DOHH2 (cell line): ENCODE measurements at regions not wholly inside any gene's neighbourhood (a gene's known extent, or its start where the extent isn't known, plus 50 kb on each side); places are given as distances from the start of the nearest gene placed in this dataset.

ENCODE experiments used
- H3F3A ChIP-seq: fragments of 200-600 bp; sonication (generic), shearing (Covaris generic); 2 replicates; pipeline ENCODE4 v1.6.0; 2016; ENCODE audit warnings: antibody characterized with exemption, mild to moderate bottlenecking; ENCODE audit not compliant: control insufficient read depth, insufficient read depth
- H3K27ac ChIP-seq: fragments of 200-600 bp; sonication (generic); 2 replicates; pipeline ENCODE4 v1.5.1; 2014; ENCODE audit warnings: low read depth, mild to moderate bottlenecking, low read length, moderate library complexity
- H3K27me3 ChIP-seq: fragments of 200-600 bp; sonication (generic); 2 replicates; pipeline ENCODE4 v1.6.1; 2014; ENCODE audit warnings: mild to moderate bottlenecking, low read length, mixed read lengths; ENCODE audit not compliant: control insufficient read depth
- H3K36me3 ChIP-seq: fragments of 200-600 bp; sonication (generic); 2 replicates; pipeline ENCODE4 v1.6.1; 2014; ENCODE audit warnings: mild to moderate bottlenecking, low read length, moderate library complexity, mixed read lengths; ENCODE audit not compliant: control insufficient read depth
- H3K4me1 ChIP-seq: fragments of 200-600 bp; sonication (generic); 2 replicates; pipeline ENCODE4 v1.6.1; 2014; ENCODE audit warnings: mild to moderate bottlenecking, low read length, mixed read lengths; ENCODE audit not compliant: control insufficient read depth
- H3K4me2 ChIP-seq: fragments of 200-600 bp; sonication (generic); 2 replicates; pipeline ENCODE4 v1.6.0; 2014; ENCODE audit warnings: mild to moderate bottlenecking, low read length, moderate library complexity
- H3K4me3 ChIP-seq: fragments of 200-600 bp; sonication (generic); 2 replicates; pipeline ENCODE4 v1.5.1; 2014; ENCODE audit warnings: mild to moderate bottlenecking, low read length, mixed read lengths
- H3K79me2 ChIP-seq: fragments of 200-600 bp; sonication (generic); 2 replicates; pipeline ENCODE4 v1.6.1; 2014; ENCODE audit warnings: mild to moderate bottlenecking, low read length, mixed read lengths; ENCODE audit not compliant: control insufficient read depth
- H3K9me2 ChIP-seq: fragments of 200-600 bp; sonication (generic); replicated peaks from 2 replicates; pipeline ENCODE4 v1.6.1; 2014; ENCODE audit warnings: mild to moderate bottlenecking, low read length, mixed read lengths; ENCODE audit not compliant: control insufficient read depth
- H3K9me3 ChIP-seq: fragments of 200-600 bp; sonication (generic); 2 replicates; pipeline ENCODE4 v1.6.1; 2014; ENCODE audit warnings: antibody characterized with exemption, low read length, mixed read lengths; ENCODE audit not compliant: control insufficient read depth, insufficient read depth
- H4K20me1 ChIP-seq: fragments of 200-600 bp; sonication (generic); 2 replicates; pipeline ENCODE4 v1.6.0; 2014; ENCODE audit warnings: low read depth, mild to moderate bottlenecking, antibody characterized with exemption, low read length, moderate library complexity; ENCODE audit not compliant: control insufficient read depth, insufficient read depth
- EZH2phosphoT487 ChIP-seq: fragments of 200-600 bp; sonication (generic); IDR thresholded peaks from 2 replicates; pipeline ENCODE4 v1.6.1; 2017; ENCODE audit warnings: borderline replicate concordance, mild to moderate bottlenecking, antibody characterized with exemption, low read length, moderate library complexity, mixed read lengths
- TF ChIP-seq, protein P1 (sequence below): fragments of 200-600 bp; sonication (generic); IDR thresholded peaks from one replicate; pipeline ENCODE4 v1.5.1; 2014; ENCODE audit warnings: antibody characterized with exemption, mild to moderate bottlenecking, low read depth, low read length; ENCODE audit not compliant: poor library complexity, severe bottlenecking

DNA sequence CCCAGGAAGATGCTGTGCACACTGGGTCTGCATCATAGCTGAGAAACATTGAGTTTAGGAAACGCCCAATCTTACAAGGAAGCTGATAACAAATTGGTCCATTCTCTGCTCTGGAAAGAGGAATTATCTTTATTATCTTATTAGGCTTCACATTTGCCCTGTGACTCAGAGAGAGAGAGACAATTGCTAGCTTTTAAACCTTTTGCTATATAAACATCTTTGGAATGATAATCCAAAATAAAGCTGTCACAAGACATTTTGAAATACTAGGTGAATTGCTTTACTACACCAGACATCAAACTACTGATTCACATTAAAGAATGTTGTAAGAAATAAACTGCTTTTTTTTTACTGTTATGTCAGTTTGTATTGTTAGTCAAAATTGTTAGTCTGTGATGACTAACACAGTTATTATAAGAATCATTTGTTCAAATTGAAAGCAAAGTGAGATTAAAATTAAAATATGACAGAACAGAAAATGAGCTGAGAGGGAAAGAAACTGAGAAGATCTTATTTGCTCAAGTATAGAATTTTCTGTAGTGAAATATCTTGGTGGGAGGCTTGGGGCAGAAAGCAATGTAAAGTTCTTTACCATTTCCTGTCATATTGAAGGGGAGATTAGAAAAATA is 765.4 kb upstream of the PCDH10 start:
- Histone ChIP-seq H3K9me2 (no peaks in the 10 kb centered on the region), H3K27me3 (no peaks in the 10 kb centered on the region), H3K4me1 (no peaks in the 10 kb centered on the region), H3K79me2 (no peaks in the 10 kb centered on the region), H3K4me3 (no peak overlapping the region), H3K9me3 (no peaks in the 10 kb centered on the region), H3K36me3 (no peaks in the 10 kb centered on the region), H4K20me1 (no peaks in the 10 kb centered on the region), H3K4me2 (no peak overlapping the region), H3K27ac (no peak overlapping the region), H3F3A (no peaks in the 10 kb centered on the region)
- TF ChIP-seq, protein P1, sequence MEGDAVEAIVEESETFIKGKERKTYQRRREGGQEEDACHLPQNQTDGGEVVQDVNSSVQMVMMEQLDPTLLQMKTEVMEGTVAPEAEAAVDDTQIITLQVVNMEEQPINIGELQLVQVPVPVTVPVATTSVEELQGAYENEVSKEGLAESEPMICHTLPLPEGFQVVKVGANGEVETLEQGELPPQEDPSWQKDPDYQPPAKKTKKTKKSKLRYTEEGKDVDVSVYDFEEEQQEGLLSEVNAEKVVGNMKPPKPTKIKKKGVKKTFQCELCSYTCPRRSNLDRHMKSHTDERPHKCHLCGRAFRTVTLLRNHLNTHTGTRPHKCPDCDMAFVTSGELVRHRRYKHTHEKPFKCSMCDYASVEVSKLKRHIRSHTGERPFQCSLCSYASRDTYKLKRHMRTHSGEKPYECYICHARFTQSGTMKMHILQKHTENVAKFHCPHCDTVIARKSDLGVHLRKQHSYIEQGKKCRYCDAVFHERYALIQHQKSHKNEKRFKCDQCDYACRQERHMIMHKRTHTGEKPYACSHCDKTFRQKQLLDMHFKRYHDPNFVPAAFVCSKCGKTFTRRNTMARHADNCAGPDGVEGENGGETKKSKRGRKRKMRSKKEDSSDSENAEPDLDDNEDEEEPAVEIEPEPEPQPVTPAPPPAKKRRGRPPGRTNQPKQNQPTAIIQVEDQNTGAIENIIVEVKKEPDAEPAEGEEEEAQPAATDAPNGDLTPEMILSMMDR: no peak
- no peak for TF ChIP-seq EZH2phosphoT487

DNA sequence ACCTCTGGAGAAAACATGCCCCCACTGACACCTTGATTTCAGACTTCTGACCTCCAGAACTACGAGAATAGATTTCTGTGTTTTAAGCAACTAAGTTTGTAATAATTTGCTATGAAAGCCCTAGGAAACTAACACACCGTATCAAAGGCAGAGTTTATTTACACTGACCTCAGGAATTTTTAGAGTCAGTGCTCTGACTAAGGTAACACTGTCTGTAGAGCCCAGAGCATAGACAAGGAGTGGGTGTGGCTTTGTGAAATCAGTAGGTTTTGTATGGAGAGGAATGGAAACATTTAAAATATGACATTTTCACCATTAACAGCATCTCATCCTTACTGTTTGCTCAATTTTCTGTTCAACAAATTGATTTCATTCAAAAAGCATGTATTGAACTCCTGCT is 764.4 kb upstream of the PCDH10 start:
- Histone ChIP-seq H3K4me2 (no peak overlapping the region), H3K79me2 (no peaks in the 10 kb centered on the region)

DNA sequence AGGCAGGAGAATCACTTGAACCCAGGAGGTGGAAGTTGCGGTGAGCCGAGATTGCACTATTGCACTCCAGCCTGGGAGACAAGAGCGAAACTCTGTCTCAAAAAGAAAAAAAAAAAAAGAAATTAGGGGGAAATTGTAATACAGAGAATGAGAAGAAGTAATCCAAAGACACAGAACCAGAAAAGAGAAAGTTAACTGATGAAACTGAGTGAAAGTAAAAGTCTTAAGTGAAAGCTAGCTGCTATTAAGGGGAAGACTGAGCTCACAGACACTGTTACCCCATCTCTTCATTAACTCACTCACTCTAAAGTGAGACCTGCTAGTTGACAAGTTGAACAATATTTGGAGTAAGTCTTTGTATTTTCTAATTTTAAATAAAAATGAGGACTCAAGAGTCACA is 763.0 kb upstream of the PCDH10 start:
- TF ChIP-seq, protein P1: no peak
- TF ChIP-seq EZH2phosphoT487: no peak
- Histone ChIP-seq H3K27me3 (no peaks in the 10 kb centered on the region), H3K4me2 (no peak overlapping the region), H3F3A (no peaks in the 10 kb centered on the region), H3K4me3 (no peak overlapping the region), H3K9me3 (no peaks in the 10 kb centered on the region), H3K36me3 (no peaks in the 10 kb centered on the region), H3K9me2 (no peaks in the 10 kb centered on the region), H3K79me2 (no peaks in the 10 kb centered on the region), H4K20me1 (no peaks in the 10 kb centered on the region), H3K27ac (no peak overlapping the region), H3K4me1 (no peaks in the 10 kb centered on the region)

More for the DNA sequence above, 764.4 kb upstream of the PCDH10 start:
- Histone ChIP-seq H3K36me3 (no peaks in the 10 kb centered on the region), H3K27ac (no peak overlapping the region), H3K4me1 (no peaks in the 10 kb centered on the region), H3K9me2 (no peaks in the 10 kb centered on the region), H3K9me3 (no peaks in the 10 kb centered on the region), H4K20me1 (no peaks in the 10 kb centered on the region), H3K27me3 (no peaks in the 10 kb centered on the region), H3F3A (no peaks in the 10 kb centered on the region), H3K4me3 (no peak overlapping the region)
- TF ChIP-seq EZH2phosphoT487: no peak

GRCh38 chr4:132387060-132387459 is 762.0 kb upstream of the PCDH10 start:
- no peak for TF ChIP-seq EZH2phosphoT487
- TF ChIP-seq, protein P1: no peak
- Histone ChIP-seq H3K4me3 (no peak overlapping the region), H3K9me3 (no peaks in the 10 kb centered on the region), H3K27ac (no peak overlapping the region), H3K4me2 (no peak overlapping the region), H3K79me2 (no peaks in the 10 kb centered on the region), H3K27me3 (no peaks in the 10 kb centered on the region), H3F3A (no peaks in the 10 kb centered on the region), H3K4me1 (no peaks in the 10 kb centered on the region), H3K36me3 (no peaks in the 10 kb centered on the region), H3K9me2 (no peaks in the 10 kb centered on the region), H4K20me1 (no peaks in the 10 kb centered on the region)
